WTC11 (cell line): ENCODE measurements at regions not wholly inside any gene's neighbourhood (a gene's known extent, or its start where the extent isn't known, plus 50 kb on each side); places are given as distances from the start of the nearest gene placed in this dataset.

ENCODE experiments used
- ATAC-seq: fragments of 200-7000 bp; cut with Tn5 transposase; 2 replicates; pipeline ENCODE4 v1.10.0; 2021; ENCODE audit warnings: mild to moderate bottlenecking, moderate library complexity
- CTCF ChIA-PET: fragments of 300-600 bp; sonication (Branson Sonifier 250); formaldehyde crosslinking; loops from one replicate; lab custom pipeline; 2021; ENCODE audit warnings: antibody characterized with exemption; lab: Charles Lee
- POLR2A ChIA-PET: fragments of 350-600 bp; sonication (Branson Sonifier 250); formaldehyde crosslinking; loops from one replicate; lab custom pipeline; 2021; ENCODE audit warnings: antibody characterized with exemption; lab: Charles Lee
- DNase-seq: peaks from one replicate; pipeline ENCODE4 v3.0.0; 2021; ENCODE audit warnings: low spot score
- H3K27ac Mint-ChIP-seq: 2 replicates; pipeline ENCODE4 v1.8.0; 2021; ENCODE audit warnings: mixed read lengths
- H3K27me3 Mint-ChIP-seq: 2 replicates; pipeline ENCODE4 v1.8.0; 2021; ENCODE audit warnings: low read depth, mild to moderate bottlenecking, moderate library complexity, mixed read lengths
- H3K36me3 Mint-ChIP-seq: 2 replicates; pipeline ENCODE4 v1.8.0; 2021; ENCODE audit warnings: mixed read lengths
- H3K4me1 Mint-ChIP-seq: 2 replicates; pipeline ENCODE4 v1.8.0; 2022; ENCODE audit warnings: mixed read lengths
- H3K4me3 Mint-ChIP-seq: 2 replicates; pipeline ENCODE4 v1.8.0; 2021; ENCODE audit warnings: mild to moderate bottlenecking, moderate library complexity, mixed read lengths
- H3K9me3 Mint-ChIP-seq: 2 replicates; pipeline ENCODE4 v1.8.0; 2021; ENCODE audit warnings: mixed read lengths
- CREM ChIP-seq: sonication (generic); formaldehyde crosslinking; IDR thresholded peaks from 2 replicates; pipeline ENCODE4 v1.8.1; 2022; ENCODE audit warnings: mild to moderate bottlenecking, missing genetic modification reagents, moderate library complexity
- ETV6 ChIP-seq: sonication (generic); formaldehyde crosslinking; IDR thresholded peaks from 2 replicates; pipeline ENCODE4 v1.8.1; 2022; ENCODE audit warnings: mild to moderate bottlenecking, missing genetic modification reagents
- FOXJ3 ChIP-seq: sonication (generic); formaldehyde crosslinking; IDR thresholded peaks from 2 replicates; pipeline ENCODE4 v1.9.0; 2021; ENCODE audit warnings: missing genetic modification reagents, mild to moderate bottlenecking, borderline replicate concordance
- GABPB1 ChIP-seq: sonication (generic); formaldehyde crosslinking; IDR thresholded peaks from 2 replicates; pipeline ENCODE4 v1.8.1; 2023; ENCODE audit warnings: mild to moderate bottlenecking, missing genetic modification reagents
- IRF1 ChIP-seq: sonication (generic); formaldehyde crosslinking; IDR thresholded peaks from 2 replicates; pipeline ENCODE4 v1.8.0; 2023; ENCODE audit warnings: missing genetic modification reagents
- IRF2 ChIP-seq: sonication (generic); formaldehyde crosslinking; IDR thresholded peaks from 2 replicates; pipeline ENCODE4 v1.8.0; 2022; ENCODE audit warnings: low read depth, missing genetic modification reagents, borderline replicate concordance
- JUN ChIP-seq: sonication (generic); formaldehyde crosslinking; IDR thresholded peaks from 2 replicates; pipeline ENCODE4 v1.8.0; 2023; ENCODE audit warnings: mild to moderate bottlenecking, missing genetic modification reagents
- MLX ChIP-seq: sonication (generic); formaldehyde crosslinking; IDR thresholded peaks from 2 replicates; pipeline ENCODE4 v1.8.1; 2023; ENCODE audit warnings: mild to moderate bottlenecking, missing genetic modification reagents, moderate library complexity
- MXD4 ChIP-seq: fragments of 250-450 bp; sonication (Bioruptor Pico); IDR thresholded peaks from 2 replicates; pipeline ENCODE4 v1.8.0; 2021; ENCODE audit warnings: mild to moderate bottlenecking, moderate library complexity, borderline replicate concordance
- NFE2L1 ChIP-seq: sonication (generic); formaldehyde crosslinking; IDR thresholded peaks from 2 replicates; pipeline ENCODE4 v1.8.1; 2023; ENCODE audit warnings: missing genetic modification reagents
- RELA ChIP-seq: sonication (generic); formaldehyde crosslinking; IDR thresholded peaks from 2 replicates; pipeline ENCODE4 v1.8.1; 2022; ENCODE audit warnings: missing genetic modification reagents, mild to moderate bottlenecking, borderline replicate concordance
- RORB ChIP-seq: fragments of 250-450 bp; sonication (Bioruptor Pico); IDR thresholded peaks from 2 replicates; pipeline ENCODE4 v1.9.0; 2021; ENCODE audit warnings: mild to moderate bottlenecking
- SMAD3 ChIP-seq: sonication (generic); formaldehyde crosslinking; IDR thresholded peaks from 2 replicates; pipeline ENCODE4 v1.8.0; 2022; ENCODE audit warnings: missing genetic modification reagents, mild to moderate bottlenecking, borderline replicate concordance
- SMAD4 ChIP-seq: sonication (generic); formaldehyde crosslinking; IDR thresholded peaks from 2 replicates; pipeline ENCODE4 v1.8.0; 2022; ENCODE audit warnings: mild to moderate bottlenecking, missing genetic modification reagents
- SOX15 ChIP-seq: fragments of 250-450 bp; sonication (Bioruptor Pico); IDR thresholded peaks from 2 replicates; pipeline ENCODE4 v1.9.0; 2021; ENCODE audit warnings: mild to moderate bottlenecking
- USF1 ChIP-seq: sonication (generic); formaldehyde crosslinking; IDR thresholded peaks from 2 replicates; pipeline ENCODE4 v1.8.0; 2022; ENCODE audit warnings: mild to moderate bottlenecking, missing genetic modification reagents
- ZBTB21 ChIP-seq: sonication (generic); formaldehyde crosslinking; IDR thresholded peaks from 2 replicates; pipeline ENCODE4 v1.8.1; 2023; ENCODE audit warnings: mild to moderate bottlenecking, missing genetic modification reagents, borderline replicate concordance
- ZNF263 ChIP-seq: sonication (generic); formaldehyde crosslinking; IDR thresholded peaks from 2 replicates; pipeline ENCODE4 v1.8.1; 2022; ENCODE audit warnings: low read depth, mild to moderate bottlenecking, moderate library complexity, missing genetic modification reagents
- ZNF416 ChIP-seq: fragments of 250-450 bp; sonication (Bioruptor Pico); IDR thresholded peaks from 2 replicates; pipeline ENCODE4 v1.9.0; 2021; ENCODE audit warnings: mild to moderate bottlenecking, inconsistent platforms
- TF ChIP-seq, protein P1 (sequence below): sonication (generic); formaldehyde crosslinking; IDR thresholded peaks from 2 replicates; pipeline ENCODE4 v1.8.1; 2022; ENCODE audit warnings: mild to moderate bottlenecking, moderate library complexity, missing genetic modification reagents
- TF ChIP-seq, protein P2 (sequence below): sonication (generic); formaldehyde crosslinking; IDR thresholded peaks from 2 replicates; pipeline ENCODE4 v1.8.1; 2022; ENCODE audit warnings: low read depth, missing genetic modification reagents, borderline replicate concordance
- TF ChIP-seq, protein P3 (sequence below): sonication (generic); formaldehyde crosslinking; IDR thresholded peaks from 2 replicates; pipeline ENCODE4 v1.8.0; 2022; ENCODE audit warnings: missing genetic modification reagents

DNA sequence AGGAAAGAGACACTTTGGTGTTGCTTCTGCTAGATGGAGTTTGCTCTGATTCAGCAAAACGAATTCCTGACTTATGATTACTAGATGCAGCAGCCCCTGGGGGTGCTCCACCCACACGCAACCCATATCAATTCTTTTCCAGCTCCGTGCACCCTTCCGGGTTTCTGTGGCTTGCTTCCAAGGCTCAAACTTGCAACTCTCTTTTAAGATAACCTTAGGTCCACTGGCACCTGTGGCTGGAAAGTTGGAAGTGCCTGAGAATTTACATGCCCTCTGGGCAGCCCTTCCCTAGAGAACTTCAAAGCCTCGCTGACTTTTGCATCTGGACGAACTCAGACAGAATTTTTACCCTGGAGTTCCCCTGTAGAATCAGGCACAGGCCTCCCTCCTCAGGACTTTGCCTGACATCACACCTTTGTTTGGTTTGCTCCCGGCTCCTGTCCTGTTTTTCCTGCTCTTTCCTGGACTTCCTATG, 224.9 kb downstream of the SNX18 start:
- Mint-ChIP-seq H3K36me3 (no peaks in the 10 kb centered on the region), H3K4me3 (no peak overlapping the region), H3K4me1 (peaks cover 29% of the 10 kb centered on the region), H3K9me3 (peaks cover 3% of the 10 kb centered on the region; the same call in 1 of the 2 replicates), H3K27ac (peak overlapping the region; percentile 73), H3K27me3 (peaks cover 3% of the 10 kb centered on the region; the same call in 1 of the 2 replicates)
- DNase-seq = no peak
- peak; percentile 28 for ATAC-seq
- POLR2A ChIA-PET = no interaction called here
- no peak for TF ChIP-seq GABPB1 (CRISPR knock-in tag)
- TF ChIP-seq ETV6 (CRISPR knock-in tag) = no peak
- no peak for TF ChIP-seq NFE2L1 (CRISPR knock-in tag)
- TF ChIP-seq ZNF416 (CRISPR knock-in tag) = no peak
- TF ChIP-seq ZBTB21 = no peak
- TF ChIP-seq RORB (CRISPR knock-in tag) = no peak
- TF ChIP-seq RELA = no peak
- no peak for TF ChIP-seq CREM (CRISPR knock-in tag)
- TF ChIP-seq, protein P1, sequence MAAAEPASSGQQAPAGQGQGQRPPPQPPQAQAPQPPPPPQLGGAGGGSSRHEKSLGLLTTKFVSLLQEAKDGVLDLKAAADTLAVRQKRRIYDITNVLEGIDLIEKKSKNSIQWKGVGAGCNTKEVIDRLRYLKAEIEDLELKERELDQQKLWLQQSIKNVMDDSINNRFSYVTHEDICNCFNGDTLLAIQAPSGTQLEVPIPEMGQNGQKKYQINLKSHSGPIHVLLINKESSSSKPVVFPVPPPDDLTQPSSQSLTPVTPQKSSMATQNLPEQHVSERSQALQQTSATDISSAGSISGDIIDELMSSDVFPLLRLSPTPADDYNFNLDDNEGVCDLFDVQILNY (CRISPR knock-in tag) = no peak
- no peak for TF ChIP-seq FOXJ3
- TF ChIP-seq MLX (CRISPR knock-in tag) = no peak
- TF ChIP-seq ZNF263 (CRISPR knock-in tag) = no peak
- TF ChIP-seq IRF2 (CRISPR knock-in tag) = no peak
- TF ChIP-seq USF1 (CRISPR knock-in tag) = no peak
- no peak for TF ChIP-seq IRF1 (CRISPR knock-in tag)
- TF ChIP-seq JUN = no peak
- CTCF ChIA-PET = interaction anchor here (1.7 kb wide), 1 partner anchor 225 kb away, joined by 6 read pairs; the partner anchor contains the start of gene SNX18

DNA sequence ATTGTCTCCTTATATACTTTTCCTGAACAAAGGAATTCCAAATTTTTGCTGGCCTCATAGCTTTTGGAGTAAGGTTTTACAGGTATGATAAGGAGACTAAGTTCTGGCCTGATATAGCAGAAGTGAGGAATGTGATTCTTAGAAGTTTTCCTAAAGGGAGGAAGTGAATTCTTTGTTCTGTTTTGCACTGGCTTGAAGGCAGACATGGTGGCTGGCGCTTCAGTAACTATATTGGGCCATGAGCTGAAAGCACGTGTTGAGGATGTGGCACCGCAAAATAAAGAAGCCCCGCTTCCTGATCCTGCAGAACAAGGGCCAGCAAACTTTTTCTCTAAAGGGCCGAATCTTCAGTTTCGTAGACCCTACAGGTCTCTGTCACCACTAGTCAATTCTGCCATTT, 224.2 kb downstream of the SNX18 start:
- ChIA-PET CTCF (interaction anchor here (1.7 kb wide), 1 partner anchor 224 kb away, joined by 6 read pairs; the partner anchor contains the start of gene SNX18), POLR2A (no interaction called here)
- Mint-ChIP-seq H3K4me1 (peaks cover 29% of the 10 kb centered on the region), H3K9me3 (peaks cover 3% of the 10 kb centered on the region; the same call in 1 of the 2 replicates), H3K27ac (no peak overlapping the region), H3K4me3 (no peak overlapping the region)
- no peak for ATAC-seq
- TF ChIP-seq ZNF416 (CRISPR knock-in tag) = no peak
- TF ChIP-seq, protein P2, sequence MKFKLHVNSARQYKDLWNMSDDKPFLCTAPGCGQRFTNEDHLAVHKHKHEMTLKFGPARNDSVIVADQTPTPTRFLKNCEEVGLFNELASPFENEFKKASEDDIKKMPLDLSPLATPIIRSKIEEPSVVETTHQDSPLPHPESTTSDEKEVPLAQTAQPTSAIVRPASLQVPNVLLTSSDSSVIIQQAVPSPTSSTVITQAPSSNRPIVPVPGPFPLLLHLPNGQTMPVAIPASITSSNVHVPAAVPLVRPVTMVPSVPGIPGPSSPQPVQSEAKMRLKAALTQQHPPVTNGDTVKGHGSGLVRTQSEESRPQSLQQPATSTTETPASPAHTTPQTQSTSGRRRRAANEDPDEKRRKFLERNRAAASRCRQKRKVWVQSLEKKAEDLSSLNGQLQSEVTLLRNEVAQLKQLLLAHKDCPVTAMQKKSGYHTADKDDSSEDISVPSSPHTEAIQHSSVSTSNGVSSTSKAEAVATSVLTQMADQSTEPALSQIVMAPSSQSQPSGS = no peak
- no peak for TF ChIP-seq SOX15 (CRISPR knock-in tag)
- TF ChIP-seq, all 79 proteins: peak for 0
- no peaks in the 10 kb centered on the region for H3K36me3 Mint-ChIP-seq
- H3K27me3 Mint-ChIP-seq = peaks cover 3% of the 10 kb centered on the region; the same call in 1 of the 2 replicates
- no peak for DNase-seq

DNA sequence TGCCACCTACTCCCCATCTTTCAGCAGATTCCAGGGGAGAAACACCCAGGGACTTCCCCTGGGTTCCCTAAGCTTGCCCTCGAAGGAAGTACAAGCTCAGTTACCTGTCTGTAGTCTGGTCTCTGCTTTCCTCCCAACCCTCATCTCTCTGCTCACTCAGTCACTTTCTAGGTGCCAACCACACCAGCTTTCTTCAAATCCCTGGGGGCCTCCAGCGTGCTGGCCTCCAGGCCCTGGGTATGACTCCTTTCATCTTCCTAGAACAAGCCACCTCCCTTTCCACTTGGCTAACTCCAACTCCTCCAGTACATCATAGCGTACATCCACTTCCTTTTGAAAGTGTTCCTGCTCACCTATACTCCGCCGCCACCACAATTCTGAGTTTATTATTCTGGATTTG, 222.6 kb downstream of the SNX18 start:
- H3K4me3 Mint-ChIP-seq = no peak overlapping the region
- ChIA-PET CTCF (interaction anchor here (1.0 to 1.8 kb wide), 2 partner anchors 21 to 127 kb away, joined by 3 to 4 read pairs; no protein-coding TSS in a partner anchor), POLR2A (no interaction called here)
- DNase-seq = no peak
- no peak overlapping the region for H3K27ac Mint-ChIP-seq
- H3K27me3 Mint-ChIP-seq = peaks cover 3% of the 10 kb centered on the region; the same call in 1 of the 2 replicates
- no peak for ATAC-seq
- H3K4me1 Mint-ChIP-seq = peaks cover 29% of the 10 kb centered on the region
- peaks cover 3% of the 10 kb centered on the region; the same call in 1 of the 2 replicates for H3K9me3 Mint-ChIP-seq
- H3K36me3 Mint-ChIP-seq = no peaks in the 10 kb centered on the region
- TF ChIP-seq MXD4 (CRISPR knock-in tag) (no peak), IRF1 (CRISPR knock-in tag) (no peak), SMAD3 (CRISPR knock-in tag) (no peak), SMAD4 (CRISPR knock-in tag) (no peak)
- TF ChIP-seq, protein P3, sequence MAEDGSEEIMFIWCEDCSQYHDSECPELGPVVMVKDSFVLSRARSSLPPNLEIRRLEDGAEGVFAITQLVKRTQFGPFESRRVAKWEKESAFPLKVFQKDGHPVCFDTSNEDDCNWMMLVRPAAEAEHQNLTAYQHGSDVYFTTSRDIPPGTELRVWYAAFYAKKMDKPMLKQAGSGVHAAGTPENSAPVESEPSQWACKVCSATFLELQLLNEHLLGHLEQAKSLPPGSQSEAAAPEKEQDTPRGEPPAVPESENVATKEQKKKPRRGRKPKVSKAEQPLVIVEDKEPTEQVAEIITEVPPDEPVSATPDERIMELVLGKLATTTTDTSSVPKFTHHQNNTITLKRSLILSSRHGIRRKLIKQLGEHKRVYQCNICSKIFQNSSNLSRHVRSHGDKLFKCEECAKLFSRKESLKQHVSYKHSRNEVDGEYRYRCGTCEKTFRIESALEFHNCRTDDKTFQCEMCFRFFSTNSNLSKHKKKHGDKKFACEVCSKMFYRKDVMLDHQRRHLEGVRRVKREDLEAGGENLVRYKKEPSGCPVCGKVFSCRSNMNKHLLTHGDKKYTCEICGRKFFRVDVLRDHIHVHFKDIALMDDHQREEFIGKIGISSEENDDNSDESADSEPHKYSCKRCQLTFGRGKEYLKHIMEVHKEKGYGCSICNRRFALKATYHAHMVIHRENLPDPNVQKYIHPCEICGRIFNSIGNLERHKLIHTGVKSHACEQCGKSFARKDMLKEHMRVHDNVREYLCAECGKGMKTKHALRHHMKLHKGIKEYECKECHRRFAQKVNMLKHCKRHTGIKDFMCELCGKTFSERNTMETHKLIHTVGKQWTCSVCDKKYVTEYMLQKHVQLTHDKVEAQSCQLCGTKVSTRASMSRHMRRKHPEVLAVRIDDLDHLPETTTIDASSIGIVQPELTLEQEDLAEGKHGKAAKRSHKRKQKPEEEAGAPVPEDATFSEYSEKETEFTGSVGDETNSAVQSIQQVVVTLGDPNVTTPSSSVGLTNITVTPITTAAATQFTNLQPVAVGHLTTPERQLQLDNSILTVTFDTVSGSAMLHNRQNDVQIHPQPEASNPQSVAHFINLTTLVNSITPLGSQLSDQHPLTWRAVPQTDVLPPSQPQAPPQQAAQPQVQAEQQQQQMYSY (CRISPR knock-in tag) = no peak
